Progenitor cell of endocrine pancreas (in vitro differentiated cells): ENCODE measurements at regions not wholly inside any gene's neighbourhood (a gene's known extent, or its start where the extent isn't known, plus 50 kb on each side); places are given as distances from the start of the nearest gene placed in this dataset.

Experiments used
- DNase-seq: peaks from one replicate; pipeline ENCODE4 v3.0.0; 2021; ENCODE audit warnings: low spot score; ENCODE audit not compliant: unreplicated experiment
- H3K27ac Mint-ChIP-seq: 2 replicates; pipeline ENCODE4 v1.8.0; 2021; ENCODE audit warnings: mild to moderate bottlenecking, moderate library complexity, mixed read lengths
- H3K27me3 Mint-ChIP-seq: 2 replicates; pipeline ENCODE4 v1.8.0; 2021; ENCODE audit warnings: mixed read lengths
- H3K36me3 Mint-ChIP-seq: 2 replicates; pipeline ENCODE4 v1.8.0; 2022; ENCODE audit warnings: mixed read lengths; ENCODE audit not compliant: insufficient read depth
- H3K4me1 Mint-ChIP-seq: 2 replicates; pipeline ENCODE4 v1.8.0; 2021; ENCODE audit warnings: low read depth, mixed read lengths
- H3K4me3 Mint-ChIP-seq: 2 replicates; pipeline ENCODE4 v1.8.0; 2021; ENCODE audit warnings: low read depth, mild to moderate bottlenecking, moderate library complexity, mixed read lengths
- H3K9me3 Mint-ChIP-seq: 2 replicates; pipeline ENCODE4 v1.8.0; 2021; ENCODE audit warnings: low read depth, mixed read lengths
- TF ChIP-seq, protein P1 (sequence below): fragments of 200-600 bp; sonication (generic); IDR thresholded peaks from one replicate; pipeline ENCODE4 v1.5.0; 2021; ENCODE audit warnings: antibody characterized with exemption, mild to moderate bottlenecking; ENCODE audit not compliant: unreplicated experiment

DNA sequence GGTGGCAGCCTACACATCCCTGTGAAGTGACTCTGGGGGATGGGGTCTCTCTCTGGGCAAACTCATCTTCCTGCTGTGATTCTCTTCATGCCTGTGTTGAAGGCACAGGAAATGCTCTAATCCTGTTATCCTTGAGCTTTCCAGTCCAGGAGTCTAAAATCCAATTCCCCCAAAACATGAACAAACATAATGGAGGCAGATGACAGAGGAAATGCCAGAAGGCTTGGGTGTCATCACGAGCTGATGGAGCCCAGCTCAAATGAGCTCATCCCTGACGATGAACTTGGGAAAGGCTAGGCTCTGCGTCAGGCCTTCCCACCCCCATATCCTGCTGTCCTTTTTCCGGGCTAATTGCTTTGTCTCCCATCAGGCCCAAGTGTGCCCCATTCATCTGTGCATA, 165.9 kb upstream of the PODXL start:
- DNase-seq = no peak
- TF ChIP-seq, protein P1, sequence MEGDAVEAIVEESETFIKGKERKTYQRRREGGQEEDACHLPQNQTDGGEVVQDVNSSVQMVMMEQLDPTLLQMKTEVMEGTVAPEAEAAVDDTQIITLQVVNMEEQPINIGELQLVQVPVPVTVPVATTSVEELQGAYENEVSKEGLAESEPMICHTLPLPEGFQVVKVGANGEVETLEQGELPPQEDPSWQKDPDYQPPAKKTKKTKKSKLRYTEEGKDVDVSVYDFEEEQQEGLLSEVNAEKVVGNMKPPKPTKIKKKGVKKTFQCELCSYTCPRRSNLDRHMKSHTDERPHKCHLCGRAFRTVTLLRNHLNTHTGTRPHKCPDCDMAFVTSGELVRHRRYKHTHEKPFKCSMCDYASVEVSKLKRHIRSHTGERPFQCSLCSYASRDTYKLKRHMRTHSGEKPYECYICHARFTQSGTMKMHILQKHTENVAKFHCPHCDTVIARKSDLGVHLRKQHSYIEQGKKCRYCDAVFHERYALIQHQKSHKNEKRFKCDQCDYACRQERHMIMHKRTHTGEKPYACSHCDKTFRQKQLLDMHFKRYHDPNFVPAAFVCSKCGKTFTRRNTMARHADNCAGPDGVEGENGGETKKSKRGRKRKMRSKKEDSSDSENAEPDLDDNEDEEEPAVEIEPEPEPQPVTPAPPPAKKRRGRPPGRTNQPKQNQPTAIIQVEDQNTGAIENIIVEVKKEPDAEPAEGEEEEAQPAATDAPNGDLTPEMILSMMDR = no peak
- peaks cover 8% of the 10 kb centered on the region for H3K27me3 Mint-ChIP-seq
- H3K27ac Mint-ChIP-seq = no peak overlapping the region
- H3K4me3 Mint-ChIP-seq = no peak overlapping the region
- H3K4me1 Mint-ChIP-seq = no peaks in the 10 kb centered on the region
- H3K36me3 Mint-ChIP-seq = no peaks in the 10 kb centered on the region
- H3K9me3 Mint-ChIP-seq = no peaks in the 10 kb centered on the region

DNA sequence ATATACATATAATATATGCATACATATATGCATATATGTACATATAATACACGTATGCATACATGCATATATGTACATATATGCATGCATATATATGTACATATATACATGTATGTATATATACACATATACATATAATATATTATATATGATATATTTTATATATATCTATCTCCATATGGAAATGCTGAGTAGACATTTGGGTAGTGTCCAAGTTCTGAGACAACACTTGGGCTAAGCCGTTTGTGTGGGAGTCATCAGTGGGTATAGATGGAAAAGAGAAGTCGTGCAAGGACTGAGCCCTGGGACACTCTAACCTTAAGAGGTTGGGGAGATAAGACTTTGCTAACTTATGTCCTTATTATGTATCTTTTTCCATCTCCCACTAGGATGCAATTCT, 165.2 kb upstream of the PODXL start:
- Mint-ChIP-seq H3K9me3 (no peaks in the 10 kb centered on the region), H3K4me1 (no peaks in the 10 kb centered on the region), H3K27ac (no peak overlapping the region), H3K4me3 (no peak overlapping the region), H3K36me3 (no peaks in the 10 kb centered on the region), H3K27me3 (peaks cover 7% of the 10 kb centered on the region)
- TF ChIP-seq, protein P1 = no peak
- no peak for DNase-seq

DNA sequence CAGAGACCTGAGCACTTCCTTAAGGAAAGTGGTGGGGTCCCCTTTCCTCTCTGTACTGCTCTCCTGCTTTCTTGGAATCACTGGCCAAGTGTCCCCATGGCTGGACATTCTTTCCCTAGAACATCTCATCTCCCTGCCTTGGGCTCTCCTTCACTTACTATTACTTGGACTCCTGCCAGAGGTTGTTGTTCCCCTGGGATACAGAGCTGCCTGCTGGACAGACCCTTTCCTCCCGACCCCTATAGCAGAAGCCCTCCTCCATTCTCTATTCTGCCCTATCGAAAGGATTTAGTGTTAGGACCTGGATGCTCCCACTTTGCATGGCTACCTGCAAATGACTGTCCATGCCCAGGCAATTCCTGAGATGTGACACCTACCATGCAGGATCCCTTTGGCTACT, 164.3 kb upstream of the PODXL start:
- H3K9me3 Mint-ChIP-seq = no peaks in the 10 kb centered on the region
- no peaks in the 10 kb centered on the region for H3K4me1 Mint-ChIP-seq
- TF ChIP-seq, protein P1 = no peak
- no peak overlapping the region for H3K27ac Mint-ChIP-seq
- H3K27me3 Mint-ChIP-seq = peaks cover 7% of the 10 kb centered on the region
- H3K36me3 Mint-ChIP-seq = no peaks in the 10 kb centered on the region
- no peak for DNase-seq
- no peak overlapping the region for H3K4me3 Mint-ChIP-seq

DNA sequence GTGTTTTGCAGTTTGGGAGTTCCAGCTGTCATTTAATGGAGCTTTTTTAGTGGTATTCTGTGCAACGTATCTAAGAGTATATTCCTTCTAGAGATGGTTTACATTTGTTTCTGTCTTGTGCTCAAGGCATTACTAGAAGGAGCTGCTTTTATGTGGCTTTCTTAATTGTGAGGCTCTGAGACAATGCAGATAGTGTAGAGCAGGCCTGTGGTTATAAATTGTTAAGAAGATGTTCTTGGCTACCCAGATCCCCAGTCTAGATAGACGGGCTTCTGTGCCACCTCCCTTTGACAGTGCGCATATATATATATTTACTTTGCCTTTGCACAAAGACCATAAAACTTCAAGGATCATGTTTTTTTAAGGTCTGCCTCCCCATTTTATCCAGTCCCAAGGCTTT, 160.8 kb upstream of the PODXL start:
- H3K4me1 Mint-ChIP-seq = no peaks in the 10 kb centered on the region

DNA sequence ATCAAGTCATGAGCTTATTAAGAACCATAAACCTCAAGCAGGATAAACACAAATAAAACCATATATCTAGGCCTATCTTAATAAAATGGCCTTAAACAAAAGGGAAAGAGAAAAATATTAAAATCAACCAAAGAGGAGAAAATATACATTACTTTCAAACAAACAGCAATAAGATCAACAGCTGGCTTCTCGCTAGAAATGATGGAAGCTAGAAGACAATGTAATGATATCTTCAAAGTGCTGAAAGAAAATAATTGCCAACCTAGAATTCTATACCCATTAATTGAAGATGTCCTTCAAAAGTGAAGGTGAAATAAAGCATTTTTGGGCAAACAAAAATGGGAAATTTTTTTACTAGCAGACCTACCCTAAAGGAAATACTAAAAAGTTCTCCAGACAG, 142.9 kb upstream of the PODXL start:
- Mint-ChIP-seq H3K27ac (no peak overlapping the region), H3K36me3 (no peaks in the 10 kb centered on the region), H3K4me1 (no peaks in the 10 kb centered on the region), H3K27me3 (peaks cover 3% of the 10 kb centered on the region), H3K4me3 (no peak overlapping the region), H3K9me3 (no peaks in the 10 kb centered on the region)
- DNase-seq = no peak
- TF ChIP-seq, protein P1 = no peak

More for the DNA sequence above, 160.8 kb upstream of the PODXL start:
- DNase-seq = no peak
- Mint-ChIP-seq H3K36me3 (no peaks in the 10 kb centered on the region), H3K27ac (no peak overlapping the region), H3K27me3 (no peaks in the 10 kb centered on the region), H3K9me3 (no peaks in the 10 kb centered on the region), H3K4me3 (no peak overlapping the region)
- TF ChIP-seq, protein P1 = no peak
